Smooth muscle cell (in vitro differentiated cells): ENCODE measurements at regions not wholly inside any gene's neighbourhood (a gene's known extent, or its start where the extent isn't known, plus 50 kb on each side); places are given as distances from the start of the nearest gene placed in this dataset.
"Not testable (repeated sequence)": the region's sequence is repeated elsewhere in the genome, so short reads cannot be mapped to it uniquely, and the experiment has no call there.

ENCODE experiments used
- DNase-seq: peaks from one replicate; lab custom pipeline; 2025; ENCODE audit not compliant: unreplicated experiment; lab: John Stamatoyannopoulos, UW
- H2AFZ ChIP-seq: fragments of 200-600 bp; sonication (generic); 2 replicates; pipeline ENCODE4 v1.6.0; 2016; ENCODE audit warnings: antibody characterized with exemption, low read depth, mild to moderate bottlenecking
- H3F3A ChIP-seq: fragments of 200-600 bp; sonication (generic); 2 replicates; pipeline ENCODE4 v1.6.0; 2017; ENCODE audit warnings: antibody characterized with exemption, low read depth
- H3K27ac ChIP-seq: fragments of 200-600 bp; sonication (generic); 2 replicates; pipeline ENCODE4 v1.5.1; 2016; ENCODE audit warnings: low read depth, mild to moderate bottlenecking
- H3K27me3 ChIP-seq: fragments of 200-600 bp; sonication (generic); 2 replicates; pipeline ENCODE4 v1.6.1; 2016; ENCODE audit warnings: low read depth, mild to moderate bottlenecking
- H3K36me3 ChIP-seq: fragments of 200-600 bp; sonication (generic); 2 replicates; pipeline ENCODE4 v1.5.1; 2016; ENCODE audit warnings: low read depth
- H3K4me1 ChIP-seq: fragments of 200-600 bp; sonication (generic); 2 replicates; pipeline ENCODE4 v1.5.1; 2016; ENCODE audit warnings: low read depth
- H3K4me2 ChIP-seq: fragments of 200-600 bp; sonication (generic); 2 replicates; pipeline ENCODE4 v1.6.0; 2016; ENCODE audit warnings: mild to moderate bottlenecking
- H3K4me3 ChIP-seq: fragments of 200-600 bp; sonication (generic); 2 replicates; pipeline ENCODE4 v1.5.1; 2016; ENCODE audit warnings: mild to moderate bottlenecking
- H3K79me2 ChIP-seq: fragments of 200-600 bp; sonication (generic); 2 replicates; pipeline ENCODE4 v1.6.0; 2016; ENCODE audit warnings: low read depth, mild to moderate bottlenecking
- H3K9ac ChIP-seq: fragments of 200-600 bp; sonication (generic); 2 replicates; pipeline ENCODE4 v1.6.0; 2016; ENCODE audit warnings: low read depth
- H3K9me3 ChIP-seq: fragments of 200-600 bp; sonication (generic); replicated peaks from 2 replicates; pipeline ENCODE4 v1.5.1; 2016; ENCODE audit warnings: low read depth
- H4K20me1 ChIP-seq: fragments of 200-600 bp; sonication (generic); 2 replicates; pipeline ENCODE4 v1.6.0; 2016; ENCODE audit warnings: low read depth
- CTCF ChIP-seq: fragments of 200-600 bp; sonication (generic); IDR thresholded peaks from 2 replicates; pipeline ENCODE4 v1.5.1; 2017; ENCODE audit warnings: borderline replicate concordance, mild to moderate bottlenecking, antibody characterized with exemption; ENCODE audit not compliant: insufficient read depth, poor library complexity, severe bottlenecking
- WGBS: methylation state at CpG from one replicate; pipeline ENCODE4 v1.1.7; 2016; ENCODE audit warnings: low lambda C conversion rate; 5-methylcytosine and 5-hydroxymethylcytosine counted together

DNA sequence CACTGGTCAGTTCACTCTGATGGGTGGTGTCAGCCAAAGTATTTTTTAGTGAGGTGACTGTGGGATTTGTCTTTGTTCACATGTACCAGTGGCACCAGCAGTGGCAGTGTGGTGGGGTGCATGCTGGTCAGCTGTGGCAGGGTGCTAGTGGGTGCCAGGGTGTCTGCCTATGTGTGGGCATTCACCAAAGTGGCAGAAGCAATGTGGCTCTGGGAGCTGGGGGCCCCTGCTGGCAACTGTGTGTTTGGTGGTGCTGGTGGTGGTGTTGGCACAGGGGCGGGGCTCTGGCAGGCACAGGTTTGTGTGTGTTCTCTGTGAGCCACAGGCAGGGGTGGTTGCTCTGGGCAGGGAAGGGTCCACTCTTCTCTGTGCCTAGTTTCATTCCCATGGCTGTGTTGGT, 161.5 kb downstream of the CENPF start:
- no peaks in the 10 kb centered on the region for H3K79me2 ChIP-seq
- no peaks in the 10 kb centered on the region for H3K4me1 ChIP-seq
- H3K36me3 ChIP-seq = no peaks in the 10 kb centered on the region
- no peak overlapping the region for H3K9ac ChIP-seq
- no peak for TF ChIP-seq CTCF
- H2AFZ ChIP-seq = no peak overlapping the region
- H3F3A ChIP-seq = no peaks in the 10 kb centered on the region
- no peak overlapping the region for H3K4me3 ChIP-seq
- H3K9me3 ChIP-seq = no peaks in the 10 kb centered on the region
- no peak overlapping the region for H3K27ac ChIP-seq
- H3K27me3 ChIP-seq = no peaks in the 10 kb centered on the region
- DNase-seq = no peak
- 67% methylated on average over 1 of the region's 1 CpG for WGBS
- H4K20me1 ChIP-seq = no peaks in the 10 kb centered on the region
- no peak overlapping the region for H3K4me2 ChIP-seq

DNA sequence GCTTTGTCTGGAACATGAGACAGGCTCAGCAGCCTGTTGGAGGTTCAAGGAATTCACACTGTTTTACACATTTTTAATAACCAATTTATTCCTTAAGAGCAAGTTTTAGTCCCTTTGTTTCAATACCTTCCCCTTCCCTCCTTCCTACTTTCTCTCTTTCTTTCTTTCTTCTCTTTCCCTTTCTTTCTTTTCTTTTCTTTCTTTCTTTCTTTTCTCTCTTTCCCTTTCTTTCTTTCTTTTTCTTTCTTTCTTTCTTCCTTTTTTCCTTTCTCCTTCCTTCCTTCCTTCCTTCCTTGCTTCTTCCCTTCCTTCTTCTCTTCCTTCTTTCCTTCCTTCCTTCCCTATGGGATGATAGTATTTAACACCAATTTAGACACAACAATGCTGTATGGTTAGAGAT, 164.2 kb downstream of the CENPF start:
- H3K27me3 ChIP-seq = no peaks in the 10 kb centered on the region
- H3K4me1 ChIP-seq = no peaks in the 10 kb centered on the region
- no peak for DNase-seq
- H3K27ac ChIP-seq = no peak overlapping the region
- TF ChIP-seq CTCF = no peak
- no peaks in the 10 kb centered on the region for H3K9me3 ChIP-seq
- no peaks in the 10 kb centered on the region for H3K79me2 ChIP-seq
- H3K4me3 ChIP-seq = no peak overlapping the region
- H4K20me1 ChIP-seq = no peaks in the 10 kb centered on the region
- no peak overlapping the region for H3K4me2 ChIP-seq
- no peak overlapping the region for H2AFZ ChIP-seq
- H3K9ac ChIP-seq = no peak overlapping the region
- H3K36me3 ChIP-seq = no peaks in the 10 kb centered on the region
- H3F3A ChIP-seq = no peaks in the 10 kb centered on the region

DNA sequence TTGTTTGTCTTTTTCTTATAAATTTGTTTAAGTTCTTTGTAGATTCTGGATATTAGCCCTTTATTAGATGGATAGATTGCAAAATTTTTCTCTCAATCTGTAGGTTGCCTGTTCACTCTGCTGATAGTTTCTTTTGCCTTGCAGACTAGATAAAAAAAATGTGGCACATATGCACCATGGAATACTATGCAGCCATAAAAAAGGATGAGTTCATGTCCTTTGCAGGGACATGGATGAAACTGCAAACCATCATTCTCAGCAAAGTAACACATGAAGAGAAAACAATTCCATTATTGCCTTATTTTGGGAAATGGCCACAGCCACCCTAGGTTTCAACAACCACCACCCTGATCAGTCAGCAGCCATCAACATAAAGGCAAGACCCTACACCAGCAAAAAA, 166.7 kb downstream of the CENPF start:
- not testable (repeated sequence) for H3K9ac ChIP-seq, H3K36me3 ChIP-seq, H3K4me1 ChIP-seq, H3K9me3 ChIP-seq, H3K79me2 ChIP-seq, H3K27ac ChIP-seq, H3F3A ChIP-seq, DNase-seq, H3K27me3 ChIP-seq, H3K4me2 ChIP-seq, H4K20me1 ChIP-seq, H3K4me3 ChIP-seq, H2AFZ ChIP-seq

DNA sequence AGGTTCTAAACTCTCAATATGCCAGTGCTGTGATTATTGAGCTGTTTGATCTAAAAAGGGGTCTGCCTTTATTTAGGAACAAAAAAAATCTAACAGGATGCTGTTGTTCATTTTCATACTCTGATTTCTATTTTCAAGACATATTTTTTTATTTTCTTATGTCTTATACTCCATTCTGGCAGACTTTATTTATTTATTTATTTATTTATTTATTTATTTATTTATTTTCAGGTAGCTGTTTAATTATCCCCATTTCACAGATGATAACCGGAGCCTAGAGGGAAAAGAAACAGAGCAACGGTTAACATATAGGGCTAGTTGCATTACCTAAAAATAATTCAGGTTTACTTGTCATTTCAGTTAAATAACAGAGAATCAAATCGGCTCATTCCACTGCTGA, 174.4 kb downstream of the CENPF start:
- H3K79me2 ChIP-seq = no peaks in the 10 kb centered on the region
- H3K4me3 ChIP-seq = no peak overlapping the region
- 92% methylated on average over 3 of the region's 3 CpGs for WGBS
- H3K27me3 ChIP-seq = no peaks in the 10 kb centered on the region
- no peaks in the 10 kb centered on the region for H3F3A ChIP-seq
- TF ChIP-seq CTCF = no peak
- H3K4me1 ChIP-seq = no peaks in the 10 kb centered on the region
- no peak overlapping the region for H2AFZ ChIP-seq
- H4K20me1 ChIP-seq = no peaks in the 10 kb centered on the region
- no peak overlapping the region for H3K4me2 ChIP-seq
- H3K36me3 ChIP-seq = no peaks in the 10 kb centered on the region
- no peak overlapping the region for H3K27ac ChIP-seq
- no peak for DNase-seq
- no peak overlapping the region for H3K9ac ChIP-seq
- no peaks in the 10 kb centered on the region for H3K9me3 ChIP-seq
